ENCODE measurements at regions not wholly inside any gene's neighbourhood (a gene's known extent, or its start where the extent isn't known, plus 50 kb on each side); places are given as distances from the start of the nearest gene placed in this dataset.

DNA sequence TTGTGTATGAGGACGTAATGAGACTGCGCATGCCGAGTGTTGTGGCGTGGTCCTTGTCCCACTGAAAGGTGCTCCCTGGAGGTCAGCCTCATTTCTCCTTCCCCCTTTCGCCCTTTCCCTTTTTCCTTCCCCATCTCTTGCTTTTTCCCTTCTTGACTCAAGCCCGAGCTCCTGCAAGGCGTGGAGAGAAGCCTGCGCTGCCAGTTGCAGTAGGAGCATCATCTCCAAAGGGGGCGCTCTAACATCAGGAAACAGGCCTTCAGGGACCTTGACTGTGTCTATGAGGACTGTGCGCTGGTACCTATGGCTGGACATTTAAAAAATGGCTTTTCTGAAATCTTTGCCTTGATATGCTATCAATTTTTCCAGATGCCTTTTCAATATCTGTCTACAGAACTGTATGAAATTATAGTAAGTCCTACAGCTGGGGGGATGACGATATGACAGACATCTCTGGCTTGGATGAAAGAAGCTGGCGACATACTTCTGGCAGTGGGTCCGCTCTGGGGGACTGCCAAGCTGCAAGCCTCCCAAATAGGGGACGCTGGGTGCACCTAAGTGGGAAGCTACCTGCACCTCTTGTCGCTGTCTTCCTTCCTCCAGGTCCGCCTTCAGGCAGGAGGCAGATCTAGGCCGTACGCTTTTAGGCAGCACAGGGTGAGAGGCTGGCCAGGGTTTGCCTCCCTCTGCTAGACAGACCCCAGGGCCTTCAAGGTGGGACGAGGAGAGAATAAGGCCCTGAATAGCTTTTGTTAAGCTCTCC, 96.5 kb downstream of the NXPE2 start:
- no peak overlapping the region for H3K27ac Mint-ChIP-seq
- H3K36me3 Mint-ChIP-seq = no peaks in the 10 kb centered on the region
- peaks cover 20% of the 10 kb centered on the region for H3K4me1 Mint-ChIP-seq
- H3K27me3 Mint-ChIP-seq (ENCODE audit: low read depth) = peaks cover 50% of the 10 kb centered on the region
- H3K4me3 Mint-ChIP-seq = no peak overlapping the region
- H3K9me3 Mint-ChIP-seq = no peaks in the 10 kb centered on the region
- peak; percentile 52 to 79 for DNase-seq (ENCODE audit: low spot score in 2 of 2, unreplicated experiment in 2 of 2)
- TF ChIP-seq, protein P1, sequence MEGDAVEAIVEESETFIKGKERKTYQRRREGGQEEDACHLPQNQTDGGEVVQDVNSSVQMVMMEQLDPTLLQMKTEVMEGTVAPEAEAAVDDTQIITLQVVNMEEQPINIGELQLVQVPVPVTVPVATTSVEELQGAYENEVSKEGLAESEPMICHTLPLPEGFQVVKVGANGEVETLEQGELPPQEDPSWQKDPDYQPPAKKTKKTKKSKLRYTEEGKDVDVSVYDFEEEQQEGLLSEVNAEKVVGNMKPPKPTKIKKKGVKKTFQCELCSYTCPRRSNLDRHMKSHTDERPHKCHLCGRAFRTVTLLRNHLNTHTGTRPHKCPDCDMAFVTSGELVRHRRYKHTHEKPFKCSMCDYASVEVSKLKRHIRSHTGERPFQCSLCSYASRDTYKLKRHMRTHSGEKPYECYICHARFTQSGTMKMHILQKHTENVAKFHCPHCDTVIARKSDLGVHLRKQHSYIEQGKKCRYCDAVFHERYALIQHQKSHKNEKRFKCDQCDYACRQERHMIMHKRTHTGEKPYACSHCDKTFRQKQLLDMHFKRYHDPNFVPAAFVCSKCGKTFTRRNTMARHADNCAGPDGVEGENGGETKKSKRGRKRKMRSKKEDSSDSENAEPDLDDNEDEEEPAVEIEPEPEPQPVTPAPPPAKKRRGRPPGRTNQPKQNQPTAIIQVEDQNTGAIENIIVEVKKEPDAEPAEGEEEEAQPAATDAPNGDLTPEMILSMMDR (IDR thresholded peaks at IDR 0.05; ENCODE audit: unreplicated experiment) = peak; percentile 78

DNA sequence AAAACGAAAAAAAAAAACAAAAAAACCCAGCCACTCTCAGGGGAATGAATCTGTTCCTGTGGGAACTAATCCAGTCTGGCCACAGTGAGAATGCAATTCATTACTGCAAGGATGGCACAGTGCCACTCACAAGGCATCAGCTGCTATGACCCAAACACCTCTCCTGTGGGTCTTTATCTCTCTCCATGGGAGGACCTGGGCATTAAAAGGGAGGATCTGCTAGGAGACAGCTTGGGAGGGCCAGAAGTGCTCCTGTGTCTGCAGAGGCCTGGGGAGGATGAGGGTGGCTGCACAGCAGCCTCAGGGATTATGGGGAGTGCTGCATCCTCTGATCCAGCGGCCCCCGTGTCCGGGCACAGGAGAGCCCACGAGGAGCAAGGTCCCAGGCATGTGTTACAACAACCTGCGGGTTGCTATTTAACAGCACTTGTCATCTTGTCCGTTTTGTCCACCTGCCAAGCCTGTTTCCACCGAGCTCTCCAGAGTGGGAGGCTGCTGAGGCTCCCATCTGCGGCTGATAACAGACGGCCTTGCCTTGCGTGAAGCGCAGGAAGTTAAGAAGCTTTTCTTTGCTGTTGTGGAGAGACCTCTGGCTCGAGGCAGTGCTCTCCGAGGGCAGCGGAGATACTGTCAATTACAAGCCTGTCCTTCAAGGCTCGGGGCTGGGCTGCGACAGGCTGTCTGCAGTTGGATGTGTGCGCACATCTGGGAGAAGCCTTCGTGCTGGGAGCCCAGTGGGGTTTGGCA, 97.7 kb downstream of the NXPE2 start:
- no peak for DNase-seq (ENCODE audit: low spot score in 2 of 2, unreplicated experiment in 2 of 2)
- TF ChIP-seq, protein P1 (IDR thresholded peaks at IDR 0.05; ENCODE audit: unreplicated experiment) = no peak
- H3K4me3 Mint-ChIP-seq = no peak overlapping the region
- H3K27ac Mint-ChIP-seq = no peak overlapping the region
- no peaks in the 10 kb centered on the region for H3K9me3 Mint-ChIP-seq
- H3K27me3 Mint-ChIP-seq (ENCODE audit: low read depth) = peaks cover 58% of the 10 kb centered on the region
- peaks cover 31% of the 10 kb centered on the region for H3K4me1 Mint-ChIP-seq
- no peaks in the 10 kb centered on the region for H3K36me3 Mint-ChIP-seq

DNA sequence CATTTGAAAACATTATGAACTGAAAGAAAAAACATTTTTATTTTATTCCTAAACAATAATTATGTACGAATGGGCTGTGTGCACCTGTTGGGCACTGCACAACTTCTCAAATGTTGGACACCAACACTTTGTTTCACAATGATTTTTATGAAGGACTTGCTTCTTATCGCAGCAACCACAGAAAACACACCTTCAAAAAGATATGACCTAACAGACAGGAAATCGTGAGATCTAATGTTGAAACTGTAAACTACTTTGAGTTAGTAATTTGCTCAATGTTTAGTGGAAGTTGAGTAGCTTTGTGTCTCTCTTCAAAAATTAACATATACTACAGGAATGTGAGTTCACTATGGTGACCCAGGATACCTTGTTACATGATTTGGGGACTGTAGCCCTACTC, 98.6 kb downstream of the NXPE2 start:
- peaks cover 34% of the 10 kb centered on the region for H3K4me1 Mint-ChIP-seq
- peaks cover 53% of the 10 kb centered on the region for H3K27me3 Mint-ChIP-seq (ENCODE audit: low read depth)

GRCh38 chr11:114779189-114779588, 100.9 kb downstream of the NXPE2 start:
- Mint-ChIP-seq H3K4me3 (no peak overlapping the region), H3K9me3 (no peaks in the 10 kb centered on the region), H3K4me1 (peaks cover 54% of the 10 kb centered on the region), H3K27ac (no peak overlapping the region), H3K27me3 (ENCODE audit: low read depth) (peaks cover 35% of the 10 kb centered on the region), H3K36me3 (no peaks in the 10 kb centered on the region)
- no peak for DNase-seq (ENCODE audit: low spot score in 2 of 2, unreplicated experiment in 2 of 2)
- TF ChIP-seq, protein P1 (IDR thresholded peaks at IDR 0.05; ENCODE audit: unreplicated experiment) = no peak

More for the DNA sequence above, 98.6 kb downstream of the NXPE2 start:
- H3K27ac Mint-ChIP-seq = no peak overlapping the region
- no peaks in the 10 kb centered on the region for H3K36me3 Mint-ChIP-seq
- no peaks in the 10 kb centered on the region for H3K9me3 Mint-ChIP-seq
- no peak for DNase-seq (ENCODE audit: low spot score in 2 of 2, unreplicated experiment in 2 of 2)
- TF ChIP-seq, protein P1 (IDR thresholded peaks at IDR 0.05; ENCODE audit: unreplicated experiment) = no peak
- no peak overlapping the region for H3K4me3 Mint-ChIP-seq

DNA sequence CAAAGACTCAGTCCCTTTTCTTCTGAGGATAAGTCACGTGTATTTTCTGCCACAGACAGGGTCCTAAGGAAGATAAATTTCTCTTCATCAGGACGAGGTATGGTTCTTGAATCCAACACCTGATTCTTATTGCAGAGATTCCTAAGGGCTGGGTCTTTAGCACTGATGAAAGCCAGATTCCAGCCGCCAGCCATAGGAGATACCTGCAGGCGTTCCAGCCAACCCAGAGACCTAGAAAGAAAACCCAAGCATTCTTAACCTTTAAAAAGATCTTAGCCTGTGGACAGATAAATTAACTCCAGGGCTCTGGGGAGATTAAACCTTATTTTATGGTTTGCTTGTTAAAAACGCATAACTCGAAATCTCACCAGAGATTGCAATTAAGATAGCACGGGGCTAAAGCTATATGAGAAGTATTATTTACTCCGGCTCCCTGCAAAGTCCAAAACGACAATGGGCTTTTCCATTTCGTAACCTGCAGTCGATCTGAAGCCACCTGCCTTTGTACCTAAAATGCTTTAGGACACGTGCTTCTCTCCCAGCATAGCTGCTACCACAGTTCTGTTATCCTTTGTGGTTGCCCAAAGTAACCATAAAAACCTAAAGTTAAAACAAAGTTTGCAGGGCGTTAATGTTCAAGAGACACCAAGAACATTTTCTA, 104.5 kb downstream of the NXPE2 start:
- Mint-ChIP-seq H3K27me3 (ENCODE audit: low read depth) (peaks cover 43% of the 10 kb centered on the region), H3K4me1 (peaks cover 41% of the 10 kb centered on the region), H3K4me3 (no peak overlapping the region), H3K27ac (no peak overlapping the region), H3K9me3 (no peaks in the 10 kb centered on the region), H3K36me3 (no peaks in the 10 kb centered on the region)
- DNase-seq (ENCODE audit: low spot score in 2 of 2, unreplicated experiment in 2 of 2) = no peak
- TF ChIP-seq, protein P1 (IDR thresholded peaks at IDR 0.05; ENCODE audit: unreplicated experiment) = no peak
